ENCODE measurements at regions not wholly inside any gene's neighbourhood (a gene's known extent, or its start where the extent isn't known, plus 50 kb on each side); places are given as distances from the start of the nearest gene placed in this dataset.
"Not testable (repeated sequence)": the region's sequence is repeated elsewhere in the genome, so short reads cannot be mapped to it uniquely, and the experiment has no call there.

DNA sequence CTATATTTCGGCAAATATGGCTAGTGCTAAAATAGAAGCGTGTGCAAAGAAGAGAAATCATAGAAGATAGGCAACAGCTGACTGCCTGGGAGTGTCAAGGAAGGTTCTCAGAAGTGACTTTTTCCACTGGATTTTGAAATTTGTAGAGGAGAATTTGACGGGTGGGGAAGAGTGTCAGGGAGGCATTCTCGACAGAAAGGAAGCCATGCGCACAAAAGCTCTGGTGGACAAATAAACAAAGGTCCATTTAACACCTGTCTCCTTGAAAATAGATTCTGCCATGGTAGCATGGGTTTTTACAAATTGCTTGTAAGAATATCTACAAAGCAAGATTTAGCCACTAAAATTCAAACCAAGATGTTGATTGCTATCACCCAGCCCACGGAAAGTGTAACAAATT lies 1081.5 kb downstream of the GALC start:
- Histone ChIP-seq H3K4me1 (ENCODE audit: control insufficient read depth, insufficient read depth, low read length, poor library complexity, severe bottlenecking) (no peaks in the 10 kb centered on the region), H3K27ac (ENCODE audit: low read depth, low read length, severe bottlenecking) (no peak overlapping the region), H3K9me3 (ENCODE audit: control insufficient read depth, low read length) (no peaks in the 10 kb centered on the region), H3K4me3 (ENCODE audit: extremely low read depth, insufficient read depth, low read length, poor library complexity, severe bottlenecking) (no peak overlapping the region), H3K36me3 (ENCODE audit: control insufficient read depth, insufficient read depth, low read length) (no peaks in the 10 kb centered on the region)
- WGBS, 2 experiments (ENCODE audit: insufficient coverage in 2 of 2): 93 to 95% methylated on average over 2 of the region's 6 CpGs

DNA sequence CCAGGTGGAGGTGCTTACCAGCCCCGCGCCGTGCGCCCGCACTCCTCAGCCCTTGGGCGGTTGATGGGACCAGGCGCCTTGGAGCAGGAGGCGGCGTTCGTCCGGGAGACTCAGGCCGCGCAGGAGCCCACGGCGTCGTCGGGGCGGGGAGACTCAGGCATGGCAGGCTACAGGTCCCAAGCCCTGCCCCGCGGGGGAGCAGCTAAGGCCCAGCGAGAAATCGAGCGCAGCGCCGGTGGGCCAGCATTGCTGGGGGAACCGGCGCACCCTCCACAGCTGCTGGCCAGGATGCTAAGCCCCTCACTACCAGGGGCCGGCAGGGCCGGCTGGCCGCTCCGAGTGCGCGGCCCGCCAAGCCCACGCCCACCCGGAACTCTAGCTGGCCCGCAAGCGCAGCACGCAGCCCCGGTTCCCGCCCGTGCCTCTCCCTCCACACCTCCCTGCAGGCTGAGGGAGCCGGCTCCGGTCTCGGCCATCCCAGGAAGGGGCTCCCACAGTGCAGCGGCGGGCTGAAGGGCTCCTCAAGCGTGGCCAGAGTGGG lies 1087.5 kb downstream of the GALC start:
- not testable (repeated sequence) for H3K4me3 ChIP-seq (ENCODE audit: extremely low read depth, insufficient read depth, low read length, poor library complexity, severe bottlenecking); H3K36me3 ChIP-seq (ENCODE audit: control insufficient read depth, insufficient read depth, low read length); H3K9me3 ChIP-seq (ENCODE audit: control insufficient read depth, low read length); H3K4me1 ChIP-seq (ENCODE audit: control insufficient read depth, insufficient read depth, low read length, poor library complexity, severe bottlenecking); H3K27ac ChIP-seq (ENCODE audit: low read depth, low read length, severe bottlenecking)
- WGBS, 2 experiments (ENCODE audit: insufficient coverage in 2 of 2): 95% methylated on average over 29 to 35 of the region's 48 CpGs

DNA sequence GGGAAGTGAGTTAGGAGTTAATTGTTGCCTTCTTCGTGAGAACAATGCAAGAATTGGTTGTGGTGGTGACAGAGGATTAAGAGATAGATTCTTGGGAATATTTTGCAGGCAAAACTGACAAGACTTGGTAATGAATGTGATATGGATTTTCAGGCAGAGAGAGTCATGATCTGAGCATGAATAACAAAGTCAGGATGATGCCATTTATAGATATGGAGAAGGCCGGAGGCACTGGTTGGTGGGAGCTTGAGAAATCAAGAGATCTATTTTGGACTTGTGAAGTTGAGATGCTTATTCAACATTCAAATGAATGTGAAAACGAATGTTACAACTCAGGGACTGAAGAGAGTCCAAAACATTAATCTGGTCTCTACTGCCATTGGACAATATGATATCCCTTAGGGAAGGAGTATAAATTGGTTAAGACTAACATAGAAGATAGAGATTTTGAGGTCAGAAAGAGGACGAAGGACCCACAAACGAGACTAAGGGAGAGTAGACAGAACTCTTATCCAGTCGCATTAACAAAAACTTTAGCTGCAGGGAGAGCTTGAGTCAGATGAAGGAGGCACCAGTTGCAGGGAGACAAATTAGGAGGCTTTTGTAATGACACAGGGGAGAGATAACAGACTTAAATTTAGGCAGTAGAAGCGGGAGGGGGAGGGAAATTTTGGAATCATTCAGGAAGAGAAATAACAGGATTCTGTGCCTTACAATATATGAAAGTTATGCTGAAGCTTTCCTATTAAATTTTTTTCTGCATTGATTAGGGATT lies 1090.6 kb downstream of the GALC start:
- no peak overlapping the region for H3K27ac ChIP-seq (ENCODE audit: low read depth, low read length, severe bottlenecking)
- no peaks in the 10 kb centered on the region for H3K36me3 ChIP-seq (ENCODE audit: control insufficient read depth, insufficient read depth, low read length)
- no peaks in the 10 kb centered on the region for H3K4me1 ChIP-seq (ENCODE audit: control insufficient read depth, insufficient read depth, low read length, poor library complexity, severe bottlenecking)
- WGBS, 2 experiments (ENCODE audit: insufficient coverage in 2 of 2): 85 to 95% methylated on average over 6 to 7 of the region's 7 CpGs
- no peaks in the 10 kb centered on the region for H3K9me3 ChIP-seq (ENCODE audit: control insufficient read depth, low read length)
- no peak overlapping the region for H3K4me3 ChIP-seq (ENCODE audit: extremely low read depth, insufficient read depth, low read length, poor library complexity, severe bottlenecking)

DNA sequence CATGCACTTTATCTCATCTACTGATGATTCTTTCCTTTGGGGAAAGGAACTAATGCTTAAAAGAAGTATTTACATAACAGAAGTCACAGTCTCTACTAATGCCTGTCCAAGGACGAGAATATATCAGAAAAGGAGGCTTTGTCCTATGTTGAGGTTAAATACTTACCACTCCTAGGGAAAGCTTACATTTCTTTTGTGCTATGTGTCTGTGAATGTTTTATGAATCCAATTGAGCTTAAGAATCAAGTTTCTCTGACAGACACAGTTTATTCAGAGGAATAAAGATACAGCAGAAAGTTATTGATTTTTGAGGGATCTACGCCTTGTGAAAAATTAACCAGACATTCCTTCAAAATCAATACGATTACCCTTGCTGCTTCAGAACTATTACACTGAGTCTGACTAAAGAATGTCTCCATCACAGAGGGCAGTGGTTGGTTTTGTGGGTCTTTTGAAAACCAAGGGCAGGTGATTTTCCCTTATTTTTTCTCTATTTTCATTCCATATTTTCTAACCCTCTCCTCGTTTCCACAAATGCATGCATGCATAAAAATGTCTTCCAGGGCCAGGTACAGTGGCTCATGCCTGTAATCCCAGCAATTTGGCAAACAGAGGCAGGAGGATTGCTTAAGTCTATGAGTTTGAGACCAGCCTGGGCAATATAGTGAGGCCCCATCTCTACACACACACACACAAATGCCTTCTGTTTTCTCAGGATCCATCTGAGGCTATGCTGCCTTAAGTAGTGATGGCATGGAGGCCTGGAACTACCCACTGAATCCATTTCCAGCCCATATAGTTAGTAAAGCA lies 1095.1 kb downstream of the GALC start:
- no peaks in the 10 kb centered on the region for H3K4me1 ChIP-seq (ENCODE audit: control insufficient read depth, insufficient read depth, low read length, poor library complexity, severe bottlenecking)
- no peaks in the 10 kb centered on the region for H3K36me3 ChIP-seq (ENCODE audit: control insufficient read depth, insufficient read depth, low read length)
- H3K27ac ChIP-seq (ENCODE audit: low read depth, low read length, severe bottlenecking): no peak overlapping the region
- no peaks in the 10 kb centered on the region for H3K9me3 ChIP-seq (ENCODE audit: control insufficient read depth, low read length)
- H3K4me3 ChIP-seq (ENCODE audit: extremely low read depth, insufficient read depth, low read length, poor library complexity, severe bottlenecking): no peak overlapping the region
- 100% methylated on average over 1 of the region's 4 CpGs; no CpG with 5 or more reads in 1 of the 2 experiments for WGBS, 2 experiments (ENCODE audit: insufficient coverage in 2 of 2)

DNA sequence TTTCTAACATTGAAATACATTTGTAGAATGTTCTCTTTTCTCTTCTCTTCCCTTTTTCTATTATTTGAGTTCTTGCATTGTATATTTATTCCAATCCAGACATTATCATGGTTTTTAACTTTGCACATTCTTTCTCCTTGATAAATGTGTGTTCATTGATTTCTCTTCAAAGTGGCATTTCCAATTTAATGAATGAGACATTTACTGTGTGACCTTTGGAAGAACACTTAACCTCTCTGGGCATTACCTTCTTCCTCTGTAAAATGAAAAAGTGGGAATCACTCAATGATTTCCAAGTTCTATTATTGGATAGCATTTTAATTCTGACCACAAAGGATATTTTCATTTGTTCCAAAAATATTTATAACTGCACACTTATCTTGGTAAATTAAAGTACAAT lies 1095.8 kb downstream of the GALC start:
- Histone ChIP-seq H3K9me3 (ENCODE audit: control insufficient read depth, low read length) (no peaks in the 10 kb centered on the region), H3K4me1 (ENCODE audit: control insufficient read depth, insufficient read depth, low read length, poor library complexity, severe bottlenecking) (no peaks in the 10 kb centered on the region), H3K36me3 (ENCODE audit: control insufficient read depth, insufficient read depth, low read length) (no peaks in the 10 kb centered on the region), H3K27ac (ENCODE audit: low read depth, low read length, severe bottlenecking) (no peak overlapping the region), H3K4me3 (ENCODE audit: extremely low read depth, insufficient read depth, low read length, poor library complexity, severe bottlenecking) (no peak overlapping the region)

DNA sequence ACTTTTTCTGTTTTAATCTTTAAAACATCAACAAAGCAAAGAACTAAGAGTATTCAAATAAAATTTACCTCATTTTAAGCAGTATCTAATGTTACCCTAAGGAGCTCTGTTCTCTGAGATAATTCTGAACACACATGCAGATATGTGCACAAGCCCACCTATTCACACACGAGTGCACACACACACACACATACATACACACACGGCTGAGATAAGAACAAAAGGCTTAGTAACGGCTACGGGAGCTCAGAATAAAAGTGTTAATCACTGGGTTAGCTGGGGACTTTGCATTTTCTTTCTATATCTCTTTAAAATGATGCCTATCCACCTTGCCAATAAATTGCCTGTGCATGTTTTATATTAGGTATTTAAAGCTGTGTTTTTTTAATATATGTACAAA lies 1096.3 kb downstream of the GALC start:
- no peak overlapping the region for H3K27ac ChIP-seq (ENCODE audit: low read depth, low read length, severe bottlenecking)
- H3K36me3 ChIP-seq (ENCODE audit: control insufficient read depth, insufficient read depth, low read length): no peaks in the 10 kb centered on the region
- 83% methylated on average over 1 of the region's 4 CpGs; no CpG with 5 or more reads in 1 of the 2 experiments for WGBS, 2 experiments (ENCODE audit: insufficient coverage in 2 of 2)
- no peak overlapping the region for H3K4me3 ChIP-seq (ENCODE audit: extremely low read depth, insufficient read depth, low read length, poor library complexity, severe bottlenecking)
- H3K4me1 ChIP-seq (ENCODE audit: control insufficient read depth, insufficient read depth, low read length, poor library complexity, severe bottlenecking): no peaks in the 10 kb centered on the region
- no peaks in the 10 kb centered on the region for H3K9me3 ChIP-seq (ENCODE audit: control insufficient read depth, low read length)

DNA sequence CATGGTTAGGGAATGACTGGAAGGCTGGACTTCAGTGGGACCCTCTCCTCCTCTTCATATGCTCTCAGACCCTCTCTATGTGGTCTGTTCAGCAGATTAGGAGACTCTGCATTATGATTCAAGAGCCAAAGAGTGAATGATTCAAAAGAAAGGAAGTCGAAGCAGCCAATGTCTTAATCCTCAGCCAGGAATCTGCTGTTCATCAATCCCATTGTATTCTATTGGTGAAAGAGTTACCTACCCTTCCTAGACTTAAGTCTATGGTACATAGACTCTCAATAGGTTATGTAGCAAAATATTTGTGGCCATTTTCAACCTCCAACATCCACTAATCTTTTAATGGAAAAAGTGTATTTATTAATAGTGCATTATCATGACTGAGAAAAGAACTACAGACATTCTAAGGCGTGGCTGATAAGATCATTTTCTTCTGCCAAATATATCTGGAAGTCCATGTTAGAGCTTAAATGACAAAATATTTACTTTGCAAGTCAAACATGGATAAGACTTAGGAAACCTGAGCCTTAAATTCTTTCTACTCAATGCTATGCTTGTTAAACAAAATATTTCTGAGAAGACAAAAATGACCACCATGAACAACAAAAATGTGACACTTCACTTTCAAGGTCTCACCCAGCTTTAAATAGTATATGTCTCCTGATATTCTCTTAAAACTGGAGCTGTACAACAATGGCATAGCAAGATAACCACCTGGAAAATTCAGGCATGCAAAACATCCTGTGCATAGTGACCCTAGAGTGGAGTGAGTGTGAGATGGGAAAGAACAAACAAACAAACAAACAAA lies 1100.6 kb downstream of the GALC start:
- no peaks in the 10 kb centered on the region for H3K36me3 ChIP-seq (ENCODE audit: control insufficient read depth, insufficient read depth, low read length)
- WGBS, 2 experiments (ENCODE audit: insufficient coverage in 2 of 2): 100% methylated on average over 1 of the region's 2 CpGs; no CpG with 5 or more reads in 1 of the 2 experiments
- H3K4me3 ChIP-seq (ENCODE audit: extremely low read depth, insufficient read depth, low read length, poor library complexity, severe bottlenecking): no peak overlapping the region
- H3K9me3 ChIP-seq (ENCODE audit: control insufficient read depth, low read length): no peaks in the 10 kb centered on the region
- no peaks in the 10 kb centered on the region for H3K4me1 ChIP-seq (ENCODE audit: control insufficient read depth, insufficient read depth, low read length, poor library complexity, severe bottlenecking)
- peak overlapping the region; percentile 11 for H3K27ac ChIP-seq (ENCODE audit: low read depth, low read length, severe bottlenecking)

DNA sequence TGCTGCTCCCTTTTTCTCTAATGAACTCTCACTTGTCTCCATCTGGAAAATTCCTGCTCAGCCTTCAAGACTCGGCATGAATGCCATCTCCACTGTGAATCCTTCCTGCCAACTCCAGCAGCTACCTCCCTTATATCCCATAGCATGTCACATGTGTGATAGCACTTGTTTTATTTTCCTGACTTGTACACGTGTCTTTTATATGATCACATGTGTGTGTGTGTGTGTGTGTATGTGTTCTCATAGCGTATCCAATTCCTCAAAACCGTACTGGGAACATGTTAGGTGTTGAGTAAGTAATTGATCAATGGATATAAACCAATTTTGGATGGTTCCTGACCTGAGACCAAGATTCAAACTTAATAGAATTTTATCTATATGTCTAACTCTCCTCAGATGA lies 1107.7 kb downstream of the GALC start:
- H3K4me1 ChIP-seq (ENCODE audit: control insufficient read depth, insufficient read depth, low read length, poor library complexity, severe bottlenecking): no peaks in the 10 kb centered on the region
- H3K4me3 ChIP-seq (ENCODE audit: extremely low read depth, insufficient read depth, low read length, poor library complexity, severe bottlenecking): no peak overlapping the region
- no peaks in the 10 kb centered on the region for H3K9me3 ChIP-seq (ENCODE audit: control insufficient read depth, low read length)
- WGBS, 2 experiments (ENCODE audit: insufficient coverage in 2 of 2): 83 to 100% methylated on average over 1 to 2 of the region's 4 CpGs
- no peaks in the 10 kb centered on the region for H3K36me3 ChIP-seq (ENCODE audit: control insufficient read depth, insufficient read depth, low read length)
- no peak overlapping the region for H3K27ac ChIP-seq (ENCODE audit: low read depth, low read length, severe bottlenecking)

DNA sequence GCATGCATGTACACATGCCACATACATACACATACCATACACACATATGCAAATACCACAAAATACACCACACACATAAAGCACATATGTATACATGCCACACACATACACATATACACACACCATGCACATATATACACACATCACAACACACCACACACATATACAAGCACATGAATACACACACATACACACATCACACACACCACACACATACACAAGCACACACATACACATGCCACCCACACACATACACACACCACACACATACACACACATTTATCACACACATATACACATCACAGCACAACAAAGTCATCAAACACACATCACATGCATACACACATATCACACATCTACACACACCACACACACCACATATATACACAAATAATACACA lies 1108.5 kb downstream of the GALC start:
- Histone ChIP-seq H3K27ac (ENCODE audit: low read depth, low read length, severe bottlenecking) (no peak overlapping the region), H3K4me1 (ENCODE audit: control insufficient read depth, insufficient read depth, low read length, poor library complexity, severe bottlenecking) (no peaks in the 10 kb centered on the region), H3K4me3 (ENCODE audit: extremely low read depth, insufficient read depth, low read length, poor library complexity, severe bottlenecking) (no peak overlapping the region), H3K9me3 (ENCODE audit: control insufficient read depth, low read length) (no peaks in the 10 kb centered on the region), H3K36me3 (ENCODE audit: control insufficient read depth, insufficient read depth, low read length) (no peaks in the 10 kb centered on the region)

DNA sequence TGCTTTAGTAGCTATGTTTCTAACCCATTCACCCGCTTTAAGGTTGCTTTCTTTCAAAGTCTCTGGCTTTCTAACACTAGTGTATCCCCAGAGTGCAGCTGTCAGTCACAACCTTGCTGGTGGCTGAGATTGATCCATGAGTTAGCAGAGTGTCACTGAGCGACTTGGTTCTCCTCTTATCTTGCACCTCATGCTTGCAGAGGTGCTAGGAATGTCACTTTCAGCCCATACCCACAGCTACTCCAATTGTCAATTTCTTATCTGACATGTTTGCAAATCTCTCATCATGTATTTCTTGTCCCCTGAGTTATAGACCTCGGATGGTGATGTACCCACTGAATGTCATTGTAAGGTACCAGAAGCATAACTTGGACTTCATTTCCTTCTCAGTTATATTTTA lies 1110.2 kb downstream of the GALC start:
- Histone ChIP-seq H3K4me1 (ENCODE audit: control insufficient read depth, insufficient read depth, low read length, poor library complexity, severe bottlenecking) (no peaks in the 10 kb centered on the region), H3K27ac (ENCODE audit: low read depth, low read length, severe bottlenecking) (no peak overlapping the region), H3K4me3 (ENCODE audit: extremely low read depth, insufficient read depth, low read length, poor library complexity, severe bottlenecking) (no peak overlapping the region), H3K36me3 (ENCODE audit: control insufficient read depth, insufficient read depth, low read length) (no peaks in the 10 kb centered on the region), H3K9me3 (ENCODE audit: control insufficient read depth, low read length) (no peaks in the 10 kb centered on the region)
- 44 to 55% methylated on average over 1 to 2 of the region's 3 CpGs for WGBS, 2 experiments (ENCODE audit: insufficient coverage in 2 of 2)
